ENCODE measurements at regions not wholly inside any gene's neighbourhood (a gene's known extent, or its start where the extent isn't known, plus 50 kb on each side); places are given as distances from the start of the nearest gene placed in this dataset.
"Not testable (repeated sequence)": the region's sequence is repeated elsewhere in the genome, so short reads cannot be mapped to it uniquely, and the experiment has no call there.

GRCh38 chr15:38746211-38746610 lies 181.6 kb upstream of the RASGRP1 start:
- DNase-seq: no peak

- DNase-seq: no peak
Observed at GRCh38 chr15:38748710-38749109, 184.1 kb upstream of the RASGRP1 start.

DNA sequence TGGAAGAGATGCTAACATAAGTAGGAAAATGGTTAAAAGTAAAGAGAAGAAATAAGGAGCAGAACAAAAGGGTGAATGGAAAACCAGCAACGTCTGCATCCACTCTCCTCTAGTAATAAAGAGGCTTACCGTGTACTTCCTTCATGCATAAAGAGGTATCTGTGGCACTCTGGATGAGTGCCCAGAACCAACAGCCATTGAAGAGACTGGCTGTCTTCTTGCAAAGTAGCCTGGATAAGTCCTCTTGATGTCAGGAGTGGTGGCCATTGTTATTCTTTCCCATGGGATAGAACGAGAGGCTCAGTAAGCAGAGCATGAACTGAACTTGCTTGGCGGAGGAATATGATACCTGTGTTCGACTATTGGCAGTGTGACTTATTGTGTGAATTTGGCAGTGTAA lies 186.2 kb upstream of the RASGRP1 start:
- DNase-seq: no peak

- DNase-seq: no peak
Observed at GRCh38 chr15:38755718-38756117, 191.1 kb upstream of the RASGRP1 start.

GRCh38 chr15:38756441-38756840 lies 191.8 kb upstream of the RASGRP1 start:
- DNase-seq: no peak

DNA sequence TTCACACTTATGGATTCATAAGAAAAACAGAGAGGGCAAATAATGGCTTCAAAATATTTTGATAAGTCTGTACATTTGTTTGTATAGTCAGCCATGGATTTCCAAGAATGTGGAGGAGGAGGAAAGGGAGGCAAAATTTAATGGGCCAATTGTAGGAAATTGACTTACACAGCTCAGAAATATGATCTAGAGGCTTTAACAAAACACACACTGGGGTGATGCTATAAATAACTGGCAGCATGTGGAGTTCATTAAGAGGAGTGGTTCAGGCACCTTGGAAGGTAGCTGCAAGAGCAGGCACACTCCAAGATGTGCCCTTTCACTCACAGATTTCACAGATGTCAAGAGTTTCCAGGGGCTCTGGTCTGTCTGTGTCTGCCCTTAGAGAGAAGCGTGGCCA lies 193.4 kb upstream of the RASGRP1 start:
- no peak for DNase-seq

DNA sequence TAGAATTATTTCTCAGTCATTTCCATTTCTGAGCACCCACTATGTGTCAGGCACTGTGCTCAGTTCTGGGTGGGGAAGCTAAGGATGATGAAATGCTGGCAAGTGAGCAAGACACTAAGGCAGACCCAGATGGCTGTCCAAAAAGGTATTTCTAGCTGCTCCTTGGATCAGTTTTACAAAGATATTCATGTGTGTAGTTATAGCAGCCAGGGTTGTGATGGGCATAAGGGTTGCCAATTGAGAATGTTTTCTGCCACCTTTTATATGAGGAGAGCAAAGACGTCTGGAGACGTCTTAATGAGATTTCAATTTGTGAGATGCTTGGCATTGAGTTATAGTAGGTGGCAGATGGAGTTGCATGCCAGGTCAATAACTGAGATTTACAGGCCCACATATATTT lies 197.1 kb upstream of the RASGRP1 start:
- no peak for DNase-seq

DNA sequence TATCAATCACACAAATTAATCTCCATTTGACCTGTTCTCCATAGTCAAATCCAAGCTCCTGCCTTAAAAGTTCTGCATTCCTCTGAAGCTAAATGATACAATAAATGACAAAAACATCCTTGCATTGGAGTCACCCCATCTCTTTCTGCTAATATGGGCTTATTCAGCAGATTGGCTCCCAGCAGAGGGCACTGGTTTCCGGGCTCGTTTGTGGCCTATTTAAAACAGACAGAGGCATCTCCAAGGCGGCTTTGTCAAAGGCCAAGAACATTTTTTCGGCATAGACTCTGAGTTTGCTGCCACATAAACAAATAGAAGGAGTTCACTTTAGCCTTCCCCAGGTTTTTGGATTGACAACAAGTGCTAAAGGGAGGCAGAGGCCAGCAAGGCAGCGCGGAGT lies 204.4 kb upstream of the RASGRP1 start:
- DNase-seq: no peak

- no peak for DNase-seq
Observed at GRCh38 chr15:38769492-38769891, 204.9 kb upstream of the RASGRP1 start.

GRCh38 chr15:38774076-38774475 lies 209.5 kb upstream of the RASGRP1 start:
- DNase-seq: not testable (repeated sequence)

DNA sequence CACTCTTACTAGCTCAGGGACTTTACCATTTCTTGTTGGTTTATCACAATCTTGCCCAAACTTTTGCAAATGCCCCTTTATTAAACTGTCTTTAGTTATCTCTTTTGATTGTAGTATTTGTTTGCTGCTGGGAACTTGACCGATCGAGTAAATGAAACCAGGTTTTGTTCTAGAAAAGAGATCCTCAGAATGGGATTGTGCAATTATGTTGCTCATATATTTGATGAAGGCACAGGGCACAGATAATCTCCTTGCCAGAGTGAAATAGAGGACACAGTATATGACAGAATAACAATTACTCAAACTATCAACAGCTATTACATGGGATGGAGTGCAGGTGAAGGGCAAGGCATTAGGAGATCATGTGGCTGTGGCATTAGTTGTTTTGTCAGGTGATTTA lies 216.6 kb upstream of the RASGRP1 start:
- DNase-seq: no peak

DNA sequence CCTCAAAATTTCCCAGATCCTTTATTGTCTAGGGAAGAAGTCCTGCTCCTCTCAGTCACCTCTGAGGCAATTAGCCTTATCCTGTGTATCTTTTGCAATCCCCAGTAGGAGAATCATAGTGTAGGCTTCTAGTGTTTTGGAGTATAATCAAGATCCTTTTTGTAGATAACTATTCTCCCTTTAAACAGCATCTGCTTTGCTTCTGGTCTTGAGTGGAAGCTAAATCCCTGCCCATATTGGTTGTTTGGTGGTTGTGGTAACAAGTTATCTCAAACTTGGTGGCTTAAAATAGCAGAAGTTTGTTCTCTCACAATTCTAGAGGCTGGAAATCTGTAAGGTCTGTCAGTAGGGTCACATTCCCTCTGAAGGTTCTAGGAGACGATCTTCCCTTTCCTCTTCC lies 217.5 kb upstream of the RASGRP1 start:
- DNase-seq: no peak

GRCh38 chr15:38788918-38789317 lies 224.3 kb upstream of the RASGRP1 start:
- no peak for DNase-seq

- no peak for DNase-seq
Observed at GRCh38 chr15:38789566-38789965, 225.0 kb upstream of the RASGRP1 start.

DNA sequence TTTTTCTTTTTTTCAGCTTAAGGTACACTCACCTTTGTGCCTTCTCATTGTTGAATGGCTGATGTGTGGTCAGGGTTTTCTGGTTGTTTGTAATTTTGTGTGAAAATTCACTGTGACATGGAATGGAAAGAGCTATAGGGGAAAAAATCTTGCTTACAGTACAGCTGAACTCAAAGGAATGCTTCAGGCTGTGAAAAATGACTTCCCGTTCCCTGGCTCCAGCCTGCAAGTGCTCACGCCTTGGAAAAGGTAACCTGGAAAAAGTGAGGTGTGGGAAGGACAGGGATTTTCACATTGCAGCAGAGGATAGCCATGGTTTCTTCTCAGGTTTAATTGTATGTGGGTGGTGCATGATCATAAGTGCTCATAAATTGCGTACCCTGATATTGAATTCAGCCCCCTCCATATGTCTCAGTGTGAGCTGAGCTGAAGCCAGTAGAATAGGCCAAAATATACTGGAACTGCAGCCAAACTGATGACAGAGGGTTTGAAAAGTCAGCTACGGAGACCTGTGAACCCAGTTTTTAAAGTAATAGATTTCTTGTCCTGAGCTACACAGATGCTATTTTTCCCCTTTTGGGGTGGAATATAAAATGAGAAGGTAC lies 228.7 kb upstream of the RASGRP1 start:
- DNase-seq: no peak

- DNase-seq: no peak
Observed at GRCh38 chr15:38795471-38796245, 231.0 kb upstream of the RASGRP1 start.

DNA sequence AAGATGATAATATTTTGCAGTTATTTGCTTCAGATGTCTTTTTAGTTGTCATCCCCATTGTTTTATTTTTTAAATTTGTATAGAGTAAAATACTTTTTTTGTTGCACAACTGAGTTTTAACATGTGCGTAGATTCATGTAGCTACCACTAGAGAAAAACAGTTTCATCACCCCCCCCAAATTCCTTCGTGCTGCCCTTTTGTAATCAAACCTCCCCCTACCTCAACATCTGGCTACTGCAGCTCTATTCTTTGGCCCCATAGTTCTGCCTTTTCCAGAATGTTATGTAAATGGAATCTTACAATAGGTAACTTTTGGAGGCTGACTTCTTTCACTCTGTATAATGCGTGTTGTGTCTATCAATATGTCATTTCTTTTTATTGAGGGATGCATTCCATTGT lies 232.0 kb upstream of the RASGRP1 start:
- DNase-seq: no peak

DNA sequence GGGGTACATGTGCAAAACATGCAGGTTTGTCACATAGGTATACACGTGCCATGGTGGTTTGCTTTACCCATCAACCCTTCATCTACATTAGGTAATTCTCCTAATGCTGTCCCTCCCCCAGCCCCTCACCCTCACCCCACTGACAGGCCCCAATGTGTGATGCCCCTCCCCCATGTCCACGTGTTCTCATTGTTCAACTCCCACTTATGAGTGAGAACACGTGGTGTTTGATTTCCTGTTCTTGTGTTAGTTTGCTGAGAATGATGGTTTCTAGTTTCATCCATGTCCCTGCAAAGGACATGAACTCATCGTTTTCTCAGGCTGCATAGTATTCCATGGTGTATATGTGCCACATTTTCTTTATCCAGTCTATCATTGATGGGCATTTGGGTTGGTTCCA lies 232.9 kb upstream of the RASGRP1 start:
- not testable (repeated sequence) for DNase-seq

DNA sequence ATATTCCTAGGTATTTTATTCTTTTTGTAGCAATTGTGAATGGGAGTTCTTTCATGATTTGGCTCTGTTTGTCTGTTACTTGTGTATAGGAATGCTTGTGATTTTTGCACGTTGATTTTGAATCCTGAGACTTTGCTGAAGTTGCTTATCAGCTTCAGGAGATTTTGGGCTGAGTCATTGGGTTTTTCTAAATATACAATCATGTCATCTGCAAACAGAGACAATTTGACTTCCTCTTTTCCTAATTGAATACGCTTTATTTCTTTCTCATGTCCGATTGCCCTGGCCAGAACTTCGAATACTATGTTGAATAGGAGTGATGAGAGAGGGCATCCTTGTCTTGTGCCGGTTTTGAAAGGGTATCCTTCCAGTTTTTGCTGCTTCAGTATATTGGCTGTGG lies 234.6 kb upstream of the RASGRP1 start:
- DNase-seq: not testable (repeated sequence)

- no peak for DNase-seq
Observed at GRCh38 chr15:38809621-38810020, 245.0 kb upstream of the RASGRP1 start.

DNA sequence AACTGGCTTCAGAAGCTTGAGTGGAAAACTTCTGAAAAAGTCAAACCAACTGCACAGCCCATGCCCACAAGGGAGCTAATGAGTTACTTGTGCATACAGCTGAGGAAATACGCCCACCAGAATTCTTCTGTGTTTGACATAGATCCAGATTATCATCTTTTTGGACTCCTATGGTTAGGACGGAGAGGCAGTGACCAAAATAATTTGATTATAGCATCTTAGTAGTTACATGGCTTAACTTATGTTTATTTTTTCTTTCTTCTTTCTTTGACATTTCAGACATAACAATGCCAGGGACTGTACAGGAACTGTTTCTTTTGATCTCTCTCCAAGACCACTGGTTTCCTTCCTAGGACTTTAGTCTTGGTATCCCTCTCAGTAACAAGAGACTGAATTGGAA lies 246.1 kb upstream of the RASGRP1 start:
- DNase-seq: no peak

DNA sequence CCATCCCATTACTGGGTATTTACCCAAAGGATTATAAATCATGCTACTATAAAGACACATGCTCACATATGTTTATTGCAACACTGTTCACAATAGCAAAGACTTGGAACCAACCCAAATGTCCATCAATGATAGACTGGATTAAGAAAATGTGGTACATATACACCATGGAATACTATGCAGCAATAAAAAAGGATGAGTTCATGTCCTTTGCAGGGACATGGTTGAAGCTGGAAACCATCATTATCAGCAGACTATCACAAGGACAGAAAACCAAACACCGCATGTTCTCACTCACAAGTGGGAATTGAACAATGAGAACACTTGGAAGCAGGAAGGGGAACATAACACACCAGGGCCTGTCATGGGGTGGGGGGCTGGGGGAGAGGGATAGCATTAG lies 249.6 kb upstream of the RASGRP1 start:
- DNase-seq: not testable (repeated sequence)

- no peak for DNase-seq
Observed at GRCh38 chr15:38814891-38815290, 250.3 kb upstream of the RASGRP1 start.

DNA sequence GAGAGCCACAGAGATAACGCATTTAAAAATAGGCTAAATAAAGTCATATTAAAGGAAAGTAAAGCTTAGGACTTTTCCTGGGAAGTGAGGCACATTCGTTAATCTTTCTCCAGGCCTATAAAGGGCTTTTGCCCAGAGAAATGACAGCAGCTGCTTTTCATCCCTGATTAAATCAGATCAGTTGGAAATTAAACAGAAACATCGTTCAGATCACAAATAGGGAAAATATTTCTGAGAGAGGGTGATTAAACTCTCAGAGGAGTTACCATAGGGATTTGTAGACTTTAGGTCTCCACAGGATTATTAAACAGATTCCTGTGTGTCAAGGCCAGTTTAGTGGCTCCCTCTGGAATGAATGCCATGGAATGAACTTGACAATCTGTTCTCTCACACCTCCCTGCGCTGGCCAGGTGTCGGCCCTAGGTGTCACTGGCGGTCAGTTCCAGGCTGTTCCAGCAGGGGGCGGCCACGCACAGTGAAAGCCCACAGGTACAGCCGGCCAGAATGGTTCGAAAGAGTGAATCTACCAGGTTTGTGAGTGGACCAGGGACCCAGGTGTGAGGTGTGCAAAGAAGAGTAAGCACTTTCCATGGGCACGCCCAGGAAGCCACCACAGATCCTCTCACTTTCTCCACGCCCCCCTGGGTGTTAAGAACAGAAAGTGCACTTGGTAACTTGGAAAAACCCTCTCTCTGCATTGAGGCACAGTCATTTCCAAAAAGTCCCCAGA lies 253.0 kb upstream of the RASGRP1 start:
- DNase-seq: no peak
